DND-41 (cell line): ENCODE measurements at regions not wholly inside any gene's neighbourhood (a gene's known extent, or its start where the extent isn't known, plus 50 kb on each side); places are given as distances from the start of the nearest gene placed in this dataset.

Experiments used
- ATAC-seq: fragments of 200-7000 bp; cut with Tn5 transposase; 3 replicates; pipeline ENCODE4 v1.9.1; 2021; ENCODE audit warnings: low read depth; ENCODE audit not compliant: insufficient read depth
- DNase-seq: peaks from one replicate; pipeline ENCODE4 v3.0.0-alpha.2; 2020
- H2AFZ ChIP-seq: 2 replicates; pipeline ENCODE4 v1.6.0; 2012; ENCODE audit warnings: low read depth, low read length
- H3K27ac ChIP-seq: 2 replicates; pipeline ENCODE4 v1.5.1; 2012; ENCODE audit warnings: low read length, inconsistent platforms
- H3K27me3 ChIP-seq: fragments of 200-600 bp; sonication (generic); 2 replicates; pipeline ENCODE4 v1.6.0; 2012; ENCODE audit warnings: low read length, mild to moderate bottlenecking, inconsistent platforms; ENCODE audit not compliant: insufficient read depth, poor library complexity
- H3K36me3 ChIP-seq: 2 replicates; pipeline ENCODE4 v1.5.1; 2012; ENCODE audit warnings: low read length, inconsistent platforms; ENCODE audit not compliant: insufficient read depth
- H3K4me1 ChIP-seq: 2 replicates; pipeline ENCODE4 v1.5.1; 2012; ENCODE audit warnings: mild to moderate bottlenecking, low read length; ENCODE audit not compliant: insufficient read depth
- H3K4me2 ChIP-seq: 2 replicates; pipeline ENCODE4 v1.6.0; 2012; ENCODE audit warnings: mild to moderate bottlenecking, moderate library complexity, low read length, inconsistent platforms; ENCODE audit not compliant: insufficient read depth
- H3K4me3 ChIP-seq, 2 experiments: fragments of 200-600 bp in 1 of 2; shearing (Covaris generic) in 1 of 2; 2 replicates each; pipeline ENCODE4 v1.5.1; 2012 to 2016; ENCODE audit warnings: inconsistent platforms in 2 of 2, low read length in 2 of 2, mild to moderate bottlenecking in 2 of 2, low read depth in 1 of 2, moderate library complexity in 1 of 2
- H3K79me2 ChIP-seq: 2 replicates; pipeline ENCODE4 v1.6.0; 2012; ENCODE audit warnings: low read length, inconsistent platforms; ENCODE audit not compliant: insufficient read depth
- H3K9ac ChIP-seq: 2 replicates; pipeline ENCODE4 v1.6.0; 2012; ENCODE audit warnings: low read depth, mild to moderate bottlenecking, inconsistent platforms, low read length, moderate library complexity
- H3K9me3 ChIP-seq: 2 replicates; pipeline ENCODE4 v1.5.1; 2012; ENCODE audit warnings: low read length, moderate library complexity, mild to moderate bottlenecking, inconsistent platforms; ENCODE audit not compliant: insufficient read depth, severe bottlenecking
- H4K20me1 ChIP-seq: 2 replicates; pipeline ENCODE4 v1.6.0; 2012; ENCODE audit warnings: low read length; ENCODE audit not compliant: insufficient read depth
- CTCF ChIP-seq: IDR thresholded peaks from 2 replicates; pipeline ENCODE4 v1.5.1; 2012; ENCODE audit warnings: borderline replicate concordance, low read length, moderate library complexity, mild to moderate bottlenecking; ENCODE audit not compliant: poor library complexity, severe bottlenecking; ENCODE audit errors: extremely low read depth
- EZH2 ChIP-seq: IDR thresholded peaks from 3 replicates; pipeline ENCODE4 v1.6.1; 2012; ENCODE audit warnings: borderline replicate concordance, low read depth, mild to moderate bottlenecking, moderate library complexity, low read length, inconsistent platforms; ENCODE audit not compliant: severe bottlenecking

GRCh38 chr1:221025956-221026355 lies 146.7 kb downstream of the HLX start:
- Histone ChIP-seq H4K20me1 (no peaks in the 10 kb centered on the region), H3K9me3 (no peaks in the 10 kb centered on the region), H3K4me2 (no peak overlapping the region), H3K36me3 (no peaks in the 10 kb centered on the region), H3K4me3 (no peak overlapping the region), H3K4me1 (no peaks in the 10 kb centered on the region), H3K27ac (no peak overlapping the region), H3K9ac (no peak overlapping the region), H3K79me2 (no peaks in the 10 kb centered on the region), H2AFZ (no peak overlapping the region), H3K27me3 (no peaks in the 10 kb centered on the region)
- DNase-seq (no peak), ATAC-seq (no peak)
- TF ChIP-seq CTCF: no peak
- TF ChIP-seq EZH2: no peak

GRCh38 chr1:221029981-221030649 lies 150.9 kb downstream of the HLX start:
- H3K36me3 ChIP-seq: no peaks in the 10 kb centered on the region
- H3K9me3 ChIP-seq: no peaks in the 10 kb centered on the region
- ATAC-seq: no peak
- no peaks in the 10 kb centered on the region for H3K79me2 ChIP-seq
- H3K4me3 ChIP-seq: no peak overlapping the region
- H3K27ac ChIP-seq: no peak overlapping the region
- no peaks in the 10 kb centered on the region for H4K20me1 ChIP-seq
- TF ChIP-seq EZH2 (no peak), CTCF (no peak)
- no peak for DNase-seq
- H3K27me3 ChIP-seq: no peaks in the 10 kb centered on the region
- H3K4me2 ChIP-seq: no peak overlapping the region
- H2AFZ ChIP-seq: no peak overlapping the region
- no peaks in the 10 kb centered on the region for H3K4me1 ChIP-seq
- H3K9ac ChIP-seq: no peak overlapping the region

GRCh38 chr1:221030990-221031389 lies 151.7 kb downstream of the HLX start:
- Histone ChIP-seq H2AFZ (no peak overlapping the region), H4K20me1 (no peaks in the 10 kb centered on the region), H3K9me3 (no peaks in the 10 kb centered on the region), H3K4me3 (no peak overlapping the region), H3K4me1 (no peaks in the 10 kb centered on the region), H3K36me3 (no peaks in the 10 kb centered on the region), H3K9ac (no peak overlapping the region), H3K4me2 (no peak overlapping the region), H3K27ac (no peak overlapping the region), H3K27me3 (no peaks in the 10 kb centered on the region), H3K79me2 (no peaks in the 10 kb centered on the region)
- no peak for ATAC-seq
- no peak for TF ChIP-seq CTCF
- no peak for TF ChIP-seq EZH2
- DNase-seq: no peak
